ENCODE measurements at regions not wholly inside any gene's neighbourhood (a gene's known extent, or its start where the extent isn't known, plus 50 kb on each side); places are given as distances from the start of the nearest gene placed in this dataset.
"Not testable (repeated sequence)": the region's sequence is repeated elsewhere in the genome, so short reads cannot be mapped to it uniquely, and the experiment has no call there.

DNA sequence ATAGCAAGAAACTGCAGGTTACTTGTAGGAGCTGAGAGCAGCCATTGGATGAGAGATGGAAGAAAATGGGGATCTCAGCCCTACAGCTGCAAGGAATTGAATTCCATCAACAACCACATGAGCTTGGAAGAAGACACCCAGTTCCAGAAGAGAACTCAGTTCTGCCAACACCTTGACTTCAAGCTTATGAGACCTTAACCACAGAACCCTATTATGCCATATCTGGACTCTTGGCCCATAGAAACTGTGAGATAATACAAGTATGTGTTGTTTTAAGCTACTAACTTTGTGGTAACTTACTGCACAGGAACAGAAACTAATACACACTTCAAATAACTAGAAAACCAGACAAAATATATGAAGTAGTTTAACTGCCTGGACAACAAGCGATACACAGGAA, 212.4 kb upstream of the CACNA2D1 start:
- Histone ChIP-seq H2AFZ (no peak overlapping the region), H3K4me2 (no peak overlapping the region), H3K79me2 (ENCODE audit: low read depth) (no peaks in the 10 kb centered on the region), H3K27ac (no peak overlapping the region), H3K4me1 (replicated peaks; ENCODE audit: insufficient read depth) (no peaks in the 10 kb centered on the region), H4K20me1 (ENCODE audit: insufficient read depth) (no peaks in the 10 kb centered on the region), H3F3A (ENCODE audit: insufficient read depth, low read depth) (no peaks in the 10 kb centered on the region), H3K9me3 (ENCODE audit: insufficient read depth, low read depth) (no peaks in the 10 kb centered on the region), H3K9me2 (ENCODE audit: insufficient read depth) (no peaks in the 10 kb centered on the region), H3K27me3 (ENCODE audit: insufficient read depth, low read depth) (no peaks in the 10 kb centered on the region), H3K4me3 (no peak overlapping the region), H3K36me3 (ENCODE audit: low read depth) (no peaks in the 10 kb centered on the region)
- no peak for DNase-seq
- intact Hi-C loops (cut with micrococcal nuclease; ENCODE audit: unreplicated experiment): no loop called here
- BruUV-seq (replicated peaks): no TSS peak
- ChIA-PET POLR2A (ENCODE audit: unreplicated experiment) (no interaction called here), CTCF (no interaction called here)
- TF ChIP-seq, protein P1, sequence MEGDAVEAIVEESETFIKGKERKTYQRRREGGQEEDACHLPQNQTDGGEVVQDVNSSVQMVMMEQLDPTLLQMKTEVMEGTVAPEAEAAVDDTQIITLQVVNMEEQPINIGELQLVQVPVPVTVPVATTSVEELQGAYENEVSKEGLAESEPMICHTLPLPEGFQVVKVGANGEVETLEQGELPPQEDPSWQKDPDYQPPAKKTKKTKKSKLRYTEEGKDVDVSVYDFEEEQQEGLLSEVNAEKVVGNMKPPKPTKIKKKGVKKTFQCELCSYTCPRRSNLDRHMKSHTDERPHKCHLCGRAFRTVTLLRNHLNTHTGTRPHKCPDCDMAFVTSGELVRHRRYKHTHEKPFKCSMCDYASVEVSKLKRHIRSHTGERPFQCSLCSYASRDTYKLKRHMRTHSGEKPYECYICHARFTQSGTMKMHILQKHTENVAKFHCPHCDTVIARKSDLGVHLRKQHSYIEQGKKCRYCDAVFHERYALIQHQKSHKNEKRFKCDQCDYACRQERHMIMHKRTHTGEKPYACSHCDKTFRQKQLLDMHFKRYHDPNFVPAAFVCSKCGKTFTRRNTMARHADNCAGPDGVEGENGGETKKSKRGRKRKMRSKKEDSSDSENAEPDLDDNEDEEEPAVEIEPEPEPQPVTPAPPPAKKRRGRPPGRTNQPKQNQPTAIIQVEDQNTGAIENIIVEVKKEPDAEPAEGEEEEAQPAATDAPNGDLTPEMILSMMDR (conservative IDR thresholded peaks at IDR 0.05): no peak
- no peak for TF ChIP-seq EZH2 (IDR thresholded peaks at IDR 0.05; ENCODE audit: low read depth)

DNA sequence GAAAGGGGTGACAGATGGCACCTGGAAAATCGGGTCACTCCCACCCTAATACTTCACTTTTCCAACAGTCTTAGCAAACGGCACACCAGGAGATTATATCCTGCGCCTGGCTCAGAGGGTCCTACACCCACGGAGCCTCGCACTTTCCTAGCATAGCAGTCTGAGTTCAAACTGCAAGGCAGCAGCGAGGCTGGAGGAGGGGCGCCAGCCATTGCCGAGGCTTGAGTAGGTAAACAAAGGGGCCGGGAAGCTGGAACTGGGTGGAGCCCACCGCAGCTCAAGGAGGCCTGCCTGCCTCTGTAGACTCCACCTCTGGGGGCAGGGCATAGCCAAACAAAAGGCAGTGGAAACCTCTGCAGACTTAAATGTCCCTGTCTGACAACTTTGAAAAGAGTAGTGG, 206.5 kb upstream of the CACNA2D1 start:
- intact Hi-C loops (cut with micrococcal nuclease; ENCODE audit: unreplicated experiment): not testable (repeated sequence)

DNA sequence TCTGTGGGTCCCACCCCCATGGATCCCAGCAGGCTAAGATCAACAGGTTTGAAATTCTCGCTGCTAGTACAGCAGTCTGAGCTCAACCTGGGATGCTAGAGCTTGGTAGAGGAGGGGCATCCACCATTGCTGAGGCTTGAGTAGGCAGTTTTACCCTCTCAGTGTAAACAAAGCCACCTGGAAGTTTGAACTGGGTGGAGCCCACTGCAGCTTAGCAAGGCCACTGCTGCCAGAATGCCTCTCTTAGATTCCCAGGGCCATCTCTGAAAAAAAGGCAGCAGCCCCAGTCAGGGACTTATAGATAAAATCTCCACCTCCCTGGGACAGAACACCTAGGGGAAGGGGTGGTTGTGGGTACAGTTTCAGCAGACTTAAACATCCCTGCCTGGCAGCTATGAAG, 190.0 kb upstream of the CACNA2D1 start:
- Histone ChIP-seq H3K79me2 (ENCODE audit: low read depth) (no peaks in the 10 kb centered on the region), H2AFZ (no peak overlapping the region), H3K9me3 (ENCODE audit: insufficient read depth, low read depth) (no peaks in the 10 kb centered on the region), H3K4me3 (no peak overlapping the region), H4K20me1 (ENCODE audit: insufficient read depth) (no peaks in the 10 kb centered on the region), H3K4me1 (replicated peaks; ENCODE audit: insufficient read depth) (no peaks in the 10 kb centered on the region), H3K27ac (no peak overlapping the region), H3K4me2 (no peak overlapping the region), H3K9me2 (ENCODE audit: insufficient read depth) (0 out of 2 replicates have a peak, but pooled peaks cover 5% of the 10 kb centered on the region), H3K27me3 (ENCODE audit: insufficient read depth, low read depth) (no peaks in the 10 kb centered on the region), H3F3A (ENCODE audit: insufficient read depth, low read depth) (no peaks in the 10 kb centered on the region), H3K36me3 (ENCODE audit: low read depth) (no peaks in the 10 kb centered on the region)
- no peak for TF ChIP-seq EZH2 (IDR thresholded peaks at IDR 0.05; ENCODE audit: low read depth)
- TF ChIP-seq, protein P1 (conservative IDR thresholded peaks at IDR 0.05): no peak
- POLR2A ChIA-PET (ENCODE audit: unreplicated experiment): no interaction called here
- CTCF ChIA-PET: no interaction called here
- BruUV-seq (replicated peaks): no TSS peak
- peak in 1 of 2 experiments; percentile 5 for DNase-seq
- intact Hi-C loops (cut with micrococcal nuclease; ENCODE audit: unreplicated experiment): no loop called here

More for the DNA sequence above, 206.5 kb upstream of the CACNA2D1 start:
- H3K36me3 ChIP-seq (ENCODE audit: low read depth); H3K9me3 ChIP-seq (ENCODE audit: insufficient read depth, low read depth); H2AFZ ChIP-seq; H3K9me2 ChIP-seq (ENCODE audit: insufficient read depth); H4K20me1 ChIP-seq (ENCODE audit: insufficient read depth); POLR2A ChIA-PET (ENCODE audit: unreplicated experiment); H3K79me2 ChIP-seq (ENCODE audit: low read depth); CTCF ChIA-PET; H3K27me3 ChIP-seq (ENCODE audit: insufficient read depth, low read depth); H3K4me3 ChIP-seq; H3K4me1 ChIP-seq (replicated peaks; ENCODE audit: insufficient read depth); H3K4me2 ChIP-seq; H3K27ac ChIP-seq; H3F3A ChIP-seq (ENCODE audit: insufficient read depth, low read depth); BruUV-seq (replicated peaks): not testable (repeated sequence)
- DNase-seq: peak in 1 of 2 experiments; percentile 2

DNA sequence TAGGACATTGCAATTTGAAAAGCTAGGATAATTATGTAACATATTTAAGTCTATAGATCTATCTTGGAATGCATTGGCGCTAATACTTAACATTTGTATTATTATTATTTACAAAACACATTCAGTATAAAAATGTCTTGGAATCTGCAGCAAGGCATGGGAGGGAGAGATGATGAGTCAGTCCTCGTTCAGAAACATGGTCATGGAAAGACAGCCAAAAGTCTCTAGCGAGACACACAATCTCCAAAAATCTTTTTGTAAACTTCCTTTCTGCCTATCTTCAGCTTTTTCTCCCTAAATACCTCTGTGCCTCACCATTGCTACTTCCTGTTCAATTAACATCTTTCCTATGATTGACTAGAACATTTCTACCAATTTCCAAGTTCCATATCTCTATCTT, 188.4 kb upstream of the CACNA2D1 start:
- Histone ChIP-seq H3K9me3 (ENCODE audit: insufficient read depth, low read depth) (no peaks in the 10 kb centered on the region), H3F3A (ENCODE audit: insufficient read depth, low read depth) (no peaks in the 10 kb centered on the region), H3K4me3 (no peak overlapping the region), H3K36me3 (ENCODE audit: low read depth) (no peaks in the 10 kb centered on the region), H3K9me2 (ENCODE audit: insufficient read depth) (0 out of 2 replicates have a peak, but pooled peaks cover 5% of the 10 kb centered on the region), H4K20me1 (ENCODE audit: insufficient read depth) (no peaks in the 10 kb centered on the region), H3K4me2 (no peak overlapping the region), H3K4me1 (replicated peaks; ENCODE audit: insufficient read depth) (no peaks in the 10 kb centered on the region), H3K27ac (no peak overlapping the region), H2AFZ (no peak overlapping the region), H3K27me3 (ENCODE audit: insufficient read depth, low read depth) (no peaks in the 10 kb centered on the region), H3K79me2 (ENCODE audit: low read depth) (no peaks in the 10 kb centered on the region)
- intact Hi-C loops (cut with micrococcal nuclease; ENCODE audit: unreplicated experiment): no loop called here
- DNase-seq: no peak
- ChIA-PET CTCF (no interaction called here), POLR2A (ENCODE audit: unreplicated experiment) (no interaction called here)
- BruUV-seq (replicated peaks): no TSS peak
- no peak for TF ChIP-seq EZH2 (IDR thresholded peaks at IDR 0.05; ENCODE audit: low read depth)
- TF ChIP-seq, protein P1 (conservative IDR thresholded peaks at IDR 0.05): no peak

Measured in PC-9 (cell line).